ENCODE measurements at regions not wholly inside any gene's neighbourhood (a gene's known extent, or its start where the extent isn't known, plus 50 kb on each side); places are given as distances from the start of the nearest gene placed in this dataset.

DNA sequence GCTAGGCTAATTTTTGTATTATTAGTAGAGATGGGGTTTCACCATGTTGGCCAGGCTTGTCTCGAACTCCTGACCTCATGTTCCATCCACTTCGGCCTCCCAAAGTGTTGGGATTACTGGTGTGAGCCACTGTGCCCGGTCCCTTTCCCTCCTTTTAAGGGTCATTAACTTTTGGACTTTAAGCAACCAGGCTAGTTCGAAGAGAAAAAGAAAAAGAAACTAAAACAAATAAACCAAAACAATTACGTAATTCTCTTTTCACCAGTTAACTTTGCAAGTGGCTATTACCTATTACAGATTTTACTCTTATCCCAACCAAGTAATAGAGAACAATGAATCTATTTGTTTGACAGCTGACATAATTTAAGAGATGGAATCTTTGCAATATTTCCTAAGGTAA is 72.8 kb upstream of the SEMA3C start:
- ChIA-PET POLR2A (no interaction called here), CTCF (no interaction called here)
- Histone ChIP-seq H3K36me3 (replicated peaks in 1 of 2; ENCODE audit: control extremely low read depth in 1 of 2, control insufficient read depth in 1 of 2, extremely low read depth in 1 of 2, insufficient read depth in 2 of 2, low read length in 1 of 2) (no peaks in the 10 kb centered on the region), H3K4me3 (ENCODE audit: control extremely low read depth in 1 of 5, extremely low read depth in 1 of 5, insufficient read depth in 1 of 5, low read depth in 2 of 5, low read length in 4 of 5) (no peak overlapping the region), H3K9ac (ENCODE audit: low read length) (no peak overlapping the region), H3K79me2 (ENCODE audit: control insufficient read depth, insufficient read depth, low read length) (no peaks in the 10 kb centered on the region), H2AFZ (ENCODE audit: insufficient read depth, low read depth, low read length, poor library complexity, severe bottlenecking) (no peak overlapping the region), H4K20me1 (ENCODE audit: control insufficient read depth, insufficient read depth, low read length, poor library complexity, severe bottlenecking) (no peaks in the 10 kb centered on the region), H3K27ac (ENCODE audit: low read length in 2 of 2) (no peak overlapping the region), H3K4me2 (replicated peaks; ENCODE audit: low read depth, low read length, poor library complexity, severe bottlenecking) (no peak overlapping the region), H3K27me3 (replicated peaks in 1 of 4; ENCODE audit: control extremely low read depth in 1 of 4, control insufficient read depth in 3 of 4, insufficient read depth in 4 of 4, low read length in 3 of 4) (no peaks in the 10 kb centered on the region), H3K9me3 (ENCODE audit: control extremely low read depth in 1 of 3, control insufficient read depth in 2 of 3, insufficient read depth in 1 of 3, low read length in 2 of 3) (peaks cover 0 to 6% (median 3%) of the 10 kb centered on the region in 3 donors), H3K4me1 (ENCODE audit: control insufficient read depth in 2 of 2, insufficient read depth in 2 of 2, low read length in 2 of 2) (no peaks in the 10 kb centered on the region)
- DNase-seq (no peak), ATAC-seq (ENCODE audit: low read depth) (no peak)
- no peak overlapping the region for H3K4me3 Mint-ChIP-seq
- intact Hi-C loops (cut with micrococcal nuclease), result no loop called here
- H3K27ac Mint-ChIP-seq, result no peak overlapping the region
- 73% methylated on average over 2 of the region's 5 CpGs for WGBS (ENCODE audit: insufficient coverage)
- TF ChIP-seq EZH2 (IDR thresholded peaks at IDR 0.05; ENCODE audit: borderline replicate concordance, insufficient read depth, low read depth, low read length, poor library complexity, severe bottlenecking), result no peak
- TF ChIP-seq, protein P1, sequence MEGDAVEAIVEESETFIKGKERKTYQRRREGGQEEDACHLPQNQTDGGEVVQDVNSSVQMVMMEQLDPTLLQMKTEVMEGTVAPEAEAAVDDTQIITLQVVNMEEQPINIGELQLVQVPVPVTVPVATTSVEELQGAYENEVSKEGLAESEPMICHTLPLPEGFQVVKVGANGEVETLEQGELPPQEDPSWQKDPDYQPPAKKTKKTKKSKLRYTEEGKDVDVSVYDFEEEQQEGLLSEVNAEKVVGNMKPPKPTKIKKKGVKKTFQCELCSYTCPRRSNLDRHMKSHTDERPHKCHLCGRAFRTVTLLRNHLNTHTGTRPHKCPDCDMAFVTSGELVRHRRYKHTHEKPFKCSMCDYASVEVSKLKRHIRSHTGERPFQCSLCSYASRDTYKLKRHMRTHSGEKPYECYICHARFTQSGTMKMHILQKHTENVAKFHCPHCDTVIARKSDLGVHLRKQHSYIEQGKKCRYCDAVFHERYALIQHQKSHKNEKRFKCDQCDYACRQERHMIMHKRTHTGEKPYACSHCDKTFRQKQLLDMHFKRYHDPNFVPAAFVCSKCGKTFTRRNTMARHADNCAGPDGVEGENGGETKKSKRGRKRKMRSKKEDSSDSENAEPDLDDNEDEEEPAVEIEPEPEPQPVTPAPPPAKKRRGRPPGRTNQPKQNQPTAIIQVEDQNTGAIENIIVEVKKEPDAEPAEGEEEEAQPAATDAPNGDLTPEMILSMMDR (IDR thresholded peaks at IDR 0.05), result no peak
- no peaks in the 10 kb centered on the region for H3K4me1 Mint-ChIP-seq
- peaks cover 2% of the 10 kb centered on the region for H3K9me3 Mint-ChIP-seq (ENCODE audit: insufficient read depth)
- H3K27me3 Mint-ChIP-seq, result no peaks in the 10 kb centered on the region

DNA sequence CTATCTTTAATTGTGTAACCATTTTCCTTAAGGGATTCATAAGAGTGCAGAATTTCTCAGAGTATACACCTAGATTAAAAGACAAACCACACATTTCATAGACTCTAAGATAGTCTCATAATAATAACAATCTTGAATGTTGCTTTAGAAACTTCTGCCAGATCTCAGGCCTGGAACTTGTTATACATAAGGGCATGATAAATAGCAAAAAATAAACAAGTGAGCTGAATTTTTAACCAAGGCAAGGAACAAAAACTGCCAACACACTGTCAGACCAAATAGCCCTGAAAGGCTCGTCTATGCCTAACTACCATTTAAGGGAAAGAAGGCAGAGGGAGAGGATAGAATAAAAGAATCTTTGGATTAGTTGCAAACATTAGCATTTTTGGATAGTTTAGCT is 65.8 kb upstream of the SEMA3C start:
- H3K9ac ChIP-seq (ENCODE audit: low read length), result no peak overlapping the region
- Mint-ChIP-seq H3K4me3 (no peak overlapping the region), H3K9me3 (ENCODE audit: insufficient read depth) (peaks cover 4% of the 10 kb centered on the region), H3K27me3 (no peaks in the 10 kb centered on the region), H3K4me1 (no peaks in the 10 kb centered on the region), H3K27ac (no peak overlapping the region)
- peaks cover 0 to 6% (median 0%) of the 10 kb centered on the region in 3 donors for H3K9me3 ChIP-seq (ENCODE audit: control extremely low read depth in 1 of 3, control insufficient read depth in 2 of 3, insufficient read depth in 1 of 3, low read length in 2 of 3)
- no peaks in the 10 kb centered on the region for H3K4me1 ChIP-seq (ENCODE audit: control insufficient read depth in 2 of 2, insufficient read depth in 2 of 2, low read length in 2 of 2)
- no peaks in the 10 kb centered on the region for H3K36me3 ChIP-seq (replicated peaks in 1 of 2; ENCODE audit: control extremely low read depth in 1 of 2, control insufficient read depth in 1 of 2, extremely low read depth in 1 of 2, insufficient read depth in 2 of 2, low read length in 1 of 2)
- no peak overlapping the region for H2AFZ ChIP-seq (ENCODE audit: insufficient read depth, low read depth, low read length, poor library complexity, severe bottlenecking)
- H3K4me3 ChIP-seq (ENCODE audit: control extremely low read depth in 1 of 5, extremely low read depth in 1 of 5, insufficient read depth in 1 of 5, low read depth in 2 of 5, low read length in 4 of 5), result no peak overlapping the region
- H3K27me3 ChIP-seq (replicated peaks in 1 of 4; ENCODE audit: control extremely low read depth in 1 of 4, control insufficient read depth in 3 of 4, insufficient read depth in 4 of 4, low read length in 3 of 4), result no peaks in the 10 kb centered on the region
- H3K27ac ChIP-seq (ENCODE audit: low read length in 2 of 2), result no peak overlapping the region
- H3K79me2 ChIP-seq (ENCODE audit: control insufficient read depth, insufficient read depth, low read length), result no peaks in the 10 kb centered on the region
- intact Hi-C loops (cut with micrococcal nuclease), result no loop called here
- CTCF ChIA-PET, result no interaction called here
- no peaks in the 10 kb centered on the region for H4K20me1 ChIP-seq (ENCODE audit: control insufficient read depth, insufficient read depth, low read length, poor library complexity, severe bottlenecking)
- no peak for TF ChIP-seq EZH2 (IDR thresholded peaks at IDR 0.05; ENCODE audit: borderline replicate concordance, insufficient read depth, low read depth, low read length, poor library complexity, severe bottlenecking)
- TF ChIP-seq, protein P1 (IDR thresholded peaks at IDR 0.05), result no peak
- POLR2A ChIA-PET, result no interaction called here
- no peak overlapping the region for H3K4me2 ChIP-seq (replicated peaks; ENCODE audit: low read depth, low read length, poor library complexity, severe bottlenecking)
- DNase-seq (no peak), ATAC-seq (ENCODE audit: low read depth) (no peak)
- WGBS (ENCODE audit: insufficient coverage), result no CpG with 5 or more reads among the region's 1 CpG

All from B cell (primary cell).